Mesendoderm (in vitro differentiated cells): ENCODE measurements at regions not wholly inside any gene's neighbourhood (a gene's known extent, or its start where the extent isn't known, plus 50 kb on each side); places are given as distances from the start of the nearest gene placed in this dataset. TPM values are rescaled to one million over a fixed set of nuclear protein-coding genes. Genes with fewer than 3 reads are reported as not detected.

ENCODE experiments used
- DNase-seq: peaks from one replicate; pipeline ENCODE4 v3.0.0; 2013
- H2AK5ac ChIP-seq: 2 replicates; pipeline ENCODE4 v1.6.1; 2013; ENCODE audit warnings: low read length, inconsistent platforms
- H2BK120ac ChIP-seq: 2 replicates; pipeline ENCODE4 v1.6.1; 2013; ENCODE audit warnings: low read depth, mild to moderate bottlenecking, low read length, moderate library complexity, mixed read lengths
- H2BK15ac ChIP-seq: replicated peaks from 2 replicates; pipeline ENCODE4 v1.6.1; 2013; ENCODE audit warnings: low read depth, mild to moderate bottlenecking, moderate library complexity
- H2BK5ac ChIP-seq: 2 replicates; pipeline ENCODE4 v1.6.1; 2013; ENCODE audit warnings: low read length, inconsistent platforms
- H3K18ac ChIP-seq: 2 replicates; pipeline ENCODE4 v1.6.1; 2013; ENCODE audit warnings: mild to moderate bottlenecking, low read length, mixed read lengths
- H3K23ac ChIP-seq: one replicate; pipeline ENCODE4 v1.6.1; 2013; ENCODE audit warnings: low read length
- H3K27ac ChIP-seq: 2 replicates; pipeline ENCODE4 v1.5.1; 2013; ENCODE audit warnings: low read depth, mild to moderate bottlenecking, inconsistent platforms, low read length, moderate library complexity
- H3K27me3 ChIP-seq: 2 replicates; pipeline ENCODE4 v1.6.1; 2013; ENCODE audit warnings: low read length, control low read depth, mild to moderate bottlenecking, inconsistent platforms; ENCODE audit not compliant: insufficient read depth, poor library complexity
- H3K36me3 ChIP-seq: 2 replicates; pipeline ENCODE4 v1.6.1; 2013; ENCODE audit warnings: low read length, inconsistent platforms; ENCODE audit not compliant: control insufficient read depth, insufficient read depth
- H3K4ac ChIP-seq: one replicate; pipeline ENCODE4 v1.6.1; 2013; ENCODE audit warnings: low read depth, mild to moderate bottlenecking, low read length, moderate library complexity
- H3K4me1 ChIP-seq: 2 replicates; pipeline ENCODE4 v1.6.1; 2013; ENCODE audit warnings: low read depth, low read length, inconsistent platforms; ENCODE audit not compliant: control insufficient read depth
- H3K4me2 ChIP-seq: 2 replicates; pipeline ENCODE4 v1.6.1; 2013; ENCODE audit warnings: low read length
- H3K4me3 ChIP-seq: 2 replicates; pipeline ENCODE4 v1.5.1; 2013; ENCODE audit warnings: mild to moderate bottlenecking, low read length
- H3K56ac ChIP-seq: one replicate; pipeline ENCODE4 v1.6.1; 2013; ENCODE audit warnings: low read length
- H3K79me1 ChIP-seq: 2 replicates; pipeline ENCODE4 v1.6.1; 2013; ENCODE audit warnings: low read length, inconsistent platforms
- H3K79me2 ChIP-seq: 2 replicates; pipeline ENCODE4 v1.6.1; 2013; ENCODE audit warnings: mild to moderate bottlenecking, low read length; ENCODE audit not compliant: control insufficient read depth, insufficient read depth
- H3K9ac ChIP-seq: 2 replicates; pipeline ENCODE4 v1.6.1; 2013; ENCODE audit warnings: low read length, inconsistent platforms
- H4K5ac ChIP-seq: one replicate; pipeline ENCODE4 v1.6.1; 2013; ENCODE audit warnings: low read length
- H4K8ac ChIP-seq: one replicate; pipeline ENCODE4 v1.6.1; 2013; ENCODE audit warnings: low read depth, mild to moderate bottlenecking, control low read depth, low read length, moderate library complexity
- WGBS: extraction: QIAGEN DNeasy Blood & Tissue Kit; methylation state at CpG from one replicate; pipeline ENCODE4 v1.1.7; 2013; ENCODE audit warnings: low lambda C conversion rate, missing lambda C conversion rate; ENCODE audit not compliant: insufficient coverage; ENCODE audit errors: extremely low coverage; 5-methylcytosine and 5-hydroxymethylcytosine counted together
- small RNA-seq: library from polyadenylated mRNA; stranded (forward); fragments of <200 nt; extraction: miRNeasy Mini kit (QIAGEN cat#:217004); gene quantifications from one replicate; pipeline ENCODE3, GENCODE V24; 2013; ENCODE audit not compliant: insufficient read depth

DNA sequence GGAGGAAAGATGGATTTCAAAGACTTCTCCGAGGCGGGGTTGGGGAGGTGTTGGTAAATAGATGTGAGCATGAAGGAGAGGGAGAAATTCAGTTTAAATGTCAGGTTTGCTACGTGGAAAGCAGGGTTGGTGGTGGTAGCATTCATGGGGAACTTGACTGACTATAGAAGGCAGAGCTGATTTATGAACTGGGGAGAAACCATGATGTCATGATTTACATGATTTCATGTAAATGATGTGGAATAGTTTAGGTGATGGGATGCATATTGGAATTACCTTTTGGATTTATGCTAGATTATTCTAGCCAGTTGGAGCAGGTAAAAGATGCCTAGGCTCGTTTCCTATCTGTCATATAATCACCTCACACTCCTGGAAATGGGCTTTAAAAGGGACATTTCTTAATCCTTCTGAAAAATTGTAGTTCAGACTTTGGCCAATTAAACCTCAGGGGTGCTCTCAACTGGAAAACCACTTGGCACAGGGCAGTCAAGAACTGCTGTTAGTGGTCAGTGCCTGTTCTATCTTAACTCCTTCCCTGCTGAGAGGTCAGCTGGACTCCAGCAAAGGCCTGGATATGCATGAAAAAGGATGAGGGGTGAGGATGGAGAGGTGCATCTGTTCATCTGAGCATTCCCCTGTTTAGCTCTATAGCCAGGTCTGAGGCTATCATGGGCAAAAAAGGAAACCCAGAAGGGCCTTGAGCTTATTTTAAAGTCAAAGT, 50.1 kb upstream of the BASP1 start:
- H3K79me1 ChIP-seq: no peaks in the 10 kb centered on the region
- H3K23ac ChIP-seq: no peak overlapping the region
- no peaks in the 10 kb centered on the region for H3K27me3 ChIP-seq
- peaks cover 2% of the 10 kb centered on the region for H3K4me1 ChIP-seq
- H3K4me2 ChIP-seq: no peak overlapping the region
- H3K36me3 ChIP-seq: no peaks in the 10 kb centered on the region
- no peak overlapping the region for H3K4me3 ChIP-seq
- no peak overlapping the region for H3K56ac ChIP-seq
- H4K5ac ChIP-seq: no peak overlapping the region
- H4K8ac ChIP-seq: no peak overlapping the region
- no peak overlapping the region for H2BK15ac ChIP-seq
- WGBS: no CpG with 5 or more reads among the region's 4 CpGs
- no peak overlapping the region for H2BK120ac ChIP-seq
- H2AK5ac ChIP-seq: no peak overlapping the region
- no peaks in the 10 kb centered on the region for H3K79me2 ChIP-seq
- H2BK5ac ChIP-seq: peak overlapping the region; percentile 51
- no peak for DNase-seq
- peak overlapping the region; percentile 8 for H3K27ac ChIP-seq
- H3K4ac ChIP-seq: no peak overlapping the region
- H3K18ac ChIP-seq: no peak overlapping the region
- H3K9ac ChIP-seq: no peak overlapping the region

Small RNA genes lying in the stretch of these regions (small RNA-seq; reads per million reads assigned to genes)
- not detected for gene RF00019
- not detected for gene RNA5SP180
